GM10248 (cell line): ENCODE measurements at regions not wholly inside any gene's neighbourhood (a gene's known extent, or its start where the extent isn't known, plus 50 kb on each side); places are given as distances from the start of the nearest gene placed in this dataset.

Source experiments
- CTCF ChIA-PET: fragments of 300-600 bp; sonication (Branson Sonifier 250); formaldehyde crosslinking; extraction: SDS; loops from one replicate; lab custom pipeline; 2021; ENCODE audit warnings: antibody characterized with exemption; lab: Yijun Ruan, JAX
- POLR2A ChIA-PET: fragments of 350-650 bp; sonication (Branson Sonifier 250); formaldehyde crosslinking; extraction: SDS; loops from one replicate; lab custom pipeline; 2020; ENCODE audit warnings: antibody characterized with exemption; lab: Yijun Ruan, JAX
- DNase-seq: peaks from one replicate; pipeline ENCODE4 v3.0.0; 2012; ENCODE audit errors: extremely low spot score
- TF ChIP-seq, protein P1 (sequence below): IDR thresholded peaks from 2 replicates; pipeline ENCODE4 v1.5.1; 2012; ENCODE audit warnings: mild to moderate bottlenecking, low read depth; ENCODE audit errors: extremely low read depth, missing control alignments, control extremely low read depth

DNA sequence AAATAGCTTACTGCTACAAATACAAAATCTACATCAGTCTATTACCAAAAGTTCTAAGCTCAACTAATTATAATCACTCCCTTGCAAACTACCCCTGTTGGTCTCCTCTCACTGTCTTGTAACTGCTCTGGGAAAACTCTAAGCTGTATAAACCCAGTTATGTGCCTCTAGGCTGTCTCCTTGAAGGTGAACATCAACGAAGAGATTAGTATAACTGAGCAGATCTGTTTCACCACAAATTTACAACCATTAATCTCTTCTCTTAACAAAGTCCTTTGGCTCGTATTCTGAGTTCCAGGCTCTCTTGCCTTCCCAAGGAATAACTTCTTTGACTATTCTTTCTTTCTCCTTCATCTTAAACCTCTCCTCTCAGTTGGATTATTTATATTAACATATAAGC is 84.4 kb upstream of the PRMT6 start:
- POLR2A ChIA-PET, result no interaction called here
- no peak for DNase-seq
- CTCF ChIA-PET, result no interaction called here
- TF ChIP-seq, protein P1, sequence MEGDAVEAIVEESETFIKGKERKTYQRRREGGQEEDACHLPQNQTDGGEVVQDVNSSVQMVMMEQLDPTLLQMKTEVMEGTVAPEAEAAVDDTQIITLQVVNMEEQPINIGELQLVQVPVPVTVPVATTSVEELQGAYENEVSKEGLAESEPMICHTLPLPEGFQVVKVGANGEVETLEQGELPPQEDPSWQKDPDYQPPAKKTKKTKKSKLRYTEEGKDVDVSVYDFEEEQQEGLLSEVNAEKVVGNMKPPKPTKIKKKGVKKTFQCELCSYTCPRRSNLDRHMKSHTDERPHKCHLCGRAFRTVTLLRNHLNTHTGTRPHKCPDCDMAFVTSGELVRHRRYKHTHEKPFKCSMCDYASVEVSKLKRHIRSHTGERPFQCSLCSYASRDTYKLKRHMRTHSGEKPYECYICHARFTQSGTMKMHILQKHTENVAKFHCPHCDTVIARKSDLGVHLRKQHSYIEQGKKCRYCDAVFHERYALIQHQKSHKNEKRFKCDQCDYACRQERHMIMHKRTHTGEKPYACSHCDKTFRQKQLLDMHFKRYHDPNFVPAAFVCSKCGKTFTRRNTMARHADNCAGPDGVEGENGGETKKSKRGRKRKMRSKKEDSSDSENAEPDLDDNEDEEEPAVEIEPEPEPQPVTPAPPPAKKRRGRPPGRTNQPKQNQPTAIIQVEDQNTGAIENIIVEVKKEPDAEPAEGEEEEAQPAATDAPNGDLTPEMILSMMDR, result no peak

DNA sequence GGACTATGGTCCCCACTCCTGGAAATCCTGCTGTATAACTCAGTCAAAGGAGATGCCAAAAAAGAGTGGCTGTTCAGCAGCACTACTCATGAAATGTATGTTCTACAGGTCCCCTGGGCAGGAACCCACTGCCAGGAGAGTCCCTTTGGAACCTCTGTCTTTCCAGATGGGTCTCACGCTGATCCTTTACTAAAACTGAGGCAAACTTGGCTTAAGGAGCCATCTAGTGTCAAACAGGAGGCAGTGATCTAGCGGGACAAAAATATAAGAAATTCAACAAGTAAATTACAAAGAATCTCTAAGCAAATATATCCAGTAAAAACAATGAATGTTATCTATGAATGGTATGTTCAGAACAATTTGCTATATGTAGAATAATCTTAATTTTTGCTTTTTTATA is 80.5 kb upstream of the PRMT6 start:
- ChIA-PET POLR2A (no interaction called here), CTCF (no interaction called here)
- no peak for DNase-seq
- TF ChIP-seq, protein P1, result no peak

DNA sequence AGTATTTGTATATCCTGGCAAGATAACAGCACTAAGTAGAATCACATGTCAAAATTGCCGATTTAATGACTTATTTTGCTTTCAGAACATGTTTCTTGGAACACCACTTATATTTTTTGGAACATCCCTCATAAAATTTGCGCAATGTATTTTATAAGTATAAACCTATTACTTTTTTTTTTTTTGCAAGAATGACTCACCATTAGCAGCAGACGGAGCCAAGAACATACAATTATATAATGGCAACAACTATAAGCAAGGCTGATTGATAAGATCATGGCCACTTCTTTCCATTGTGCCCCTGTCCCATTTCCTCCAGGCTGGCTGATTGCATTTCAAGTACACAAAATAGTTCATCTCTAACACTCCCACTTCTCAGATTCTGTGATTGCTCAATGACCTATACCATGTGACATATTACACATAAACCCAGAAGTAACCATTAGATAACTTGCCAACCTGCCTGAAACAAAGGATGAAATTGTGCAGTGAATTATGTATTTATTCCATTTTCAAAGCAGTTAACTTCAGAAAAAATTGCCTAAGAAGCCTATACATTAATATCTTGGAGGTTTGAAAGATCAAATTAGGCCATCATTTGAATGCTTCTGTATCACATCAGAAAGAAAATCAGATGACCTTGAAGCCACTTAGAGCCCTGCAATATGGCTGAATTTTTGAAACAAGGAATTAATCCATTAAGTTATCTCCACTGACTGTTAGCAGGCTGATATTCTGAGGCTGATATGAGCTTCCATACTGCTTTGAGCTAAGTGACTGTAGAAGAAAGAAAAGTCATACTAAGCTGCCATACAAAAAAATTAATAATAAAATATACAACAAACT is 77.8 kb upstream of the PRMT6 start:
- TF ChIP-seq, protein P1, result no peak
- ChIA-PET POLR2A (no interaction called here), CTCF (interaction anchor here (1.4 kb wide), 1 partner anchor 17 kb away, joined by 4 read pairs; no protein-coding TSS in a partner anchor)
- DNase-seq, result no peak

DNA sequence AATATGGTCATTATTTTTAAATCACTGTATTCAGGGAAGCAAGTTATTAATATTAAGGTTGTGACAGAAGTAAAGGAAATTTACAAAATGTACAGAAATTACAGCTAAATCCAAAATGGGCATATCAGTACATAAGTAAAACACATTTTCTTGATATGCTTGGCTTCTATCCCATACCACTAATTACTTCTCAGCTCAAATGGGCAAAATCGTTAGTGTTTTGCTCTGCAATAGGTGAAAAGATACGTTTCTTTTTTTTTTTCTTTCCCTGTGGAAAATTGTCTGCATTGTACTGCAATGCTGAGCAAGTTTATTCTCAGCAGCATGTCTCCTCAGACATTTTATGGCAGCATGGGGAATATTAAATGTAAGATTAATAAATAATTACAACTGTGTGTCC is 77.1 kb upstream of the PRMT6 start:
- ChIA-PET POLR2A (no interaction called here), CTCF (interaction anchor here (1.4 kb wide), 1 partner anchor 17 kb away, joined by 4 read pairs; no protein-coding TSS in a partner anchor)
- TF ChIP-seq, protein P1, result no peak
- no peak for DNase-seq

DNA sequence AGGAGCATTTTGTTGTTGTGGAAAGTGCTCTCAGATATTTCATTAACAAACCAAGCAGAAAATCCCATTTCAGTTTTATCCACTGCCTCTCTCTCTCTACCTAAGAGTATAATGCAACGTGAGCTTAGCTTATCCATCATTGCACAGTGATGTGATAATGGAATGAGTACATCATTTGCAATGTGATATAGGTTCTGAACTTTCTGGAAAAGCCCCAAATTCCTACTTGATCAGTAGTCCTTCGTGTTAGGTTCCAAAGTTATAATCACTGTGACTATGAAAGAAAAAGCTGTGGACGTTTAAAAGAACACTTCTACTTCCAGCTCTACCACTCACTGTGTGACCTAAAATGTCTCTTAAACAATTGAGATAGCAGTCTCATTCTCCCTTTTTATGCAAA is 76.4 kb upstream of the PRMT6 start:
- ChIA-PET POLR2A (no interaction called here), CTCF (interaction anchor here (1.4 kb wide), 1 partner anchor 18 kb away, joined by 4 read pairs; no protein-coding TSS in a partner anchor)
- TF ChIP-seq, protein P1, result no peak
- DNase-seq, result no peak

DNA sequence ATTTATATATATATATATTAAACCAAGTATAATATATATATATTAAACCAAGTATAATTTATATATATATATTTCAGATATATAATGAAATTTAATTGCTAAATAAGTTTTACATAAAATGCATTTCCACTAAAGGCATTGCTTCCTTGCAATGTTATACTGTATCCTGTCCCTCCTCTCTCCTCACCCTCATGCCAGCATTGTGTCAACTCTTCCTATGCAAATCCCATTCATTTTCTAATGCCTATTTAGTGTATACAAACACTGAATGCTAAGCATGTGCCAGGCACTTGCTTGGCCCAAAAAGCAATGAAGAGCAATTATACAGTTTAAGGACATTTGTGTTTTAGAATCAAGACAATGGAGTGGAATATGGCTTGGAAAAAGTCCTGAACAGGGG is 71.7 kb upstream of the PRMT6 start:
- POLR2A ChIA-PET, result no interaction called here
- TF ChIP-seq, protein P1, result no peak
- CTCF ChIA-PET, result no interaction called here
- DNase-seq, result no peak
